Endothelial cell of umbilical vein (primary cell): ENCODE measurements at regions not wholly inside any gene's neighbourhood (a gene's known extent, or its start where the extent isn't known, plus 50 kb on each side); places are given as distances from the start of the nearest gene placed in this dataset.

Source experiments
- BruUV-seq: library from RNA; stranded (reverse); fragments of 400-500 nt; replicated peaks from 2 replicates; lab custom pipeline; 2021; lab: Mats Ljungman, UMichigan
- CTCF ChIA-PET: fragments of 300-600, 350-600 bp; sonication (Branson Sonifier 250); formaldehyde crosslinking; loops from one replicate; lab custom pipeline; 2021; ENCODE audit warnings: antibody characterized with exemption, inconsistent platforms; lab: Charles Lee
- POLR2A ChIA-PET: fragments of 300-600, 350-600 bp; sonication (Branson Sonifier 250); formaldehyde crosslinking; loops from one replicate; lab custom pipeline; 2021; ENCODE audit warnings: antibody characterized with exemption, inconsistent platforms; lab: Charles Lee
- DNase-seq: peaks from one replicate; pipeline ENCODE4 v3.0.0-alpha.2; 2011; ENCODE audit warnings: low read depth, low spot score
- FAIRE-seq: peaks from 2 replicates; lab custom pipeline; 2011; peaks lifted over from hg19 to GRCh38; lab: Jason Lieb, UNC
- H2AFZ ChIP-seq: 2 replicates; pipeline ENCODE4 v1.6.0; 2012; ENCODE audit warnings: low read depth, low read length, control low read depth, inconsistent platforms
- H3K27ac ChIP-seq: 2 replicates; pipeline ENCODE4 v1.5.1; 2011; ENCODE audit warnings: low read depth, mild to moderate bottlenecking, control low read depth, low read length, moderate library complexity; ENCODE audit not compliant: insufficient read depth
- H3K27me3 ChIP-seq, 2 experiments: 2 replicates each; pipeline versions ENCODE4 v1.6.0 to v1.6.1; 2011; ENCODE audit warnings: low read length in 2 of 2, mixed read lengths in 1 of 2; ENCODE audit not compliant: control insufficient read depth in 2 of 2, insufficient read depth in 2 of 2
- H3K36me3 ChIP-seq, 2 experiments: 2 replicates in 1 of 2; 3 replicates in 1 of 2; pipeline ENCODE4 v1.5.1; 2011; ENCODE audit warnings: low read length in 2 of 2, mild to moderate bottlenecking in 1 of 2, moderate library complexity in 1 of 2; ENCODE audit not compliant: control insufficient read depth in 2 of 2, insufficient read depth in 2 of 2; ENCODE audit errors: extremely low read depth in 1 of 2
- H3K4me1 ChIP-seq: 3 replicates; pipeline ENCODE4 v1.5.1; 2011; ENCODE audit warnings: mild to moderate bottlenecking, low read length; ENCODE audit not compliant: control insufficient read depth, insufficient read depth; ENCODE audit errors: extremely low read depth
- H3K4me2 ChIP-seq: 2 replicates; pipeline ENCODE4 v1.6.1; 2011; ENCODE audit warnings: low read length, control low read depth, mixed read lengths; ENCODE audit not compliant: insufficient read depth
- H3K4me3 ChIP-seq, 3 experiments: fragments of 200-600 bp in 1 of 3; sonication (generic), shearing (Covaris generic) in 1 of 3; replicated peaks in 1 of 3; 2 replicates each; pipeline ENCODE4 v1.5.1; 2011 to 2016; ENCODE audit warnings: control low read depth in 3 of 3, low read length in 3 of 3, mild to moderate bottlenecking in 2 of 3, inconsistent platforms in 1 of 3, low read depth in 1 of 3, moderate library complexity in 1 of 3; ENCODE audit not compliant: insufficient read depth in 1 of 3
- H3K79me2 ChIP-seq: 2 replicates; pipeline ENCODE4 v1.6.0; 2012; ENCODE audit warnings: low read length, inconsistent platforms; ENCODE audit not compliant: control insufficient read depth, insufficient read depth
- H3K9ac ChIP-seq: replicated peaks from 2 replicates; pipeline ENCODE3; 2011; ENCODE audit warnings: low read length, control low read depth; ENCODE audit not compliant: insufficient read depth; ENCODE audit errors: extremely low read depth
- H3K9me1 ChIP-seq: replicated peaks from 3 replicates; pipeline ENCODE4 v1.6.0; 2011; ENCODE audit warnings: mild to moderate bottlenecking, low read length; ENCODE audit not compliant: control insufficient read depth, insufficient read depth; ENCODE audit errors: extremely low read depth
- H3K9me3 ChIP-seq: replicated peaks from 2 replicates; pipeline ENCODE4 v1.5.1; 2012; ENCODE audit warnings: low read length, inconsistent platforms; ENCODE audit not compliant: control insufficient read depth, insufficient read depth
- H4K20me1 ChIP-seq: replicated peaks from 2 replicates; pipeline ENCODE3; 2011; ENCODE audit warnings: mild to moderate bottlenecking, low read length; ENCODE audit not compliant: control insufficient read depth, insufficient read depth; ENCODE audit errors: extremely low read depth
- EZH2 ChIP-seq: IDR thresholded peaks from 2 replicates; pipeline ENCODE4 v1.6.1; 2012; ENCODE audit warnings: borderline replicate concordance, low read depth, mild to moderate bottlenecking, moderate library complexity, low read length, inconsistent platforms; ENCODE audit not compliant: severe bottlenecking
- FOS ChIP-seq: IDR thresholded peaks from 2 replicates; pipeline ENCODE4 v1.6.1; 2011; ENCODE audit warnings: mild to moderate bottlenecking, low read length, moderate library complexity, borderline replicate concordance; ENCODE audit not compliant: insufficient read depth
- GATA2 ChIP-seq: IDR thresholded peaks from 2 replicates; pipeline ENCODE4 v1.7.0; 2011; ENCODE audit warnings: low read depth, mild to moderate bottlenecking, moderate library complexity, mixed read lengths, low read length; ENCODE audit not compliant: insufficient read length, insufficient read depth
- JUN ChIP-seq: IDR thresholded peaks from 2 replicates; pipeline ENCODE4 v1.6.1; 2011; ENCODE audit warnings: borderline replicate concordance, low read depth; ENCODE audit not compliant: insufficient read length, insufficient read depth
- MYC ChIP-seq: IDR thresholded peaks from one replicate; pipeline ENCODE4 v1.6.1; 2011; ENCODE audit warnings: mild to moderate bottlenecking, low read depth, low read length
- POLR2A ChIP-seq: IDR thresholded peaks from 2 replicates; pipeline ENCODE4 v1.6.1; 2012; ENCODE audit warnings: low read depth, mild to moderate bottlenecking, control low read depth, low read length
- POLR2AphosphoS5 ChIP-seq: IDR thresholded peaks from 2 replicates; pipeline ENCODE4 v1.6.1; 2012; ENCODE audit warnings: low read depth, mild to moderate bottlenecking, control low read depth, low read length, moderate library complexity; ENCODE audit not compliant: insufficient read depth
- dilution Hi-C: fragments of 300-500 bp; cut with MboI; formaldehyde crosslinking; loops from one replicate; pipeline ENCODE4 v1.15.0; 2019; ENCODE audit warnings: low sequenced_read_pairs; ENCODE audit not compliant: extremely low pct_ligation_motif_present
- intact Hi-C: fragments of 100-400 bp; cut with micrococcal nuclease; formaldehyde crosslinking; loops from one replicate; pipeline ENCODE4 v1.10.0; 2022
- TF ChIP-seq, protein P1 (sequence below), 2 donors: IDR thresholded peaks; 1 replicate in 1 of 2; 2 replicates in 1 of 2; pipeline ENCODE4 v1.5.1; 2011; ENCODE audit warnings: low read length in 2 of 2, mild to moderate bottlenecking in 2 of 2, moderate library complexity in 2 of 2, control low read depth in 1 of 2, inconsistent platforms in 1 of 2, low read depth in 1 of 2; ENCODE audit not compliant: insufficient read depth in 1 of 2; ENCODE audit errors: extremely low read depth in 1 of 2
- TF ChIP-seq, protein P2 (sequence below): IDR thresholded peaks from 2 replicates; pipeline ENCODE4 v1.6.1; 2011; ENCODE audit not compliant: insufficient read depth, insufficient read length

DNA sequence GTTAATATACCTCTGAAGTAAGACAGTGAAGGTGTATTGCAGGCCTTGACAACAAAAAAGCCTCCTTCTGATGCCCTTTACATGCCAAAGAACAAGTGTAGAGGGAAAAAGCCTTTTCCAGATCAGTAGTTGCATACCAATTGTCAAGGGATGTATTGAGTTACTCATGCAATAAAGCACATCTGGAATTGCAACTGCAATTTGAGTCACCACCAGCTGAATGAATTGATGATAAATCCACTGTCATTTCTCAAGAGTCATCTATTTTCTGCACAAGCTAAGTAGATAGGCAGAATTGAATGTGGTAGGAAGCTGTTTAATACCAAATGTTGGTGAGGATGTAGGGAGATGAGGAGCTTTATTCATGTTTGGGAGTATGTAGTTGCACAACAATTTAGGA, 325.9 kb upstream of the SMIM30 start:
- H3K4me2 ChIP-seq: no peak overlapping the region
- no peak overlapping the region for H2AFZ ChIP-seq
- no peak for FAIRE-seq
- H3K4me1 ChIP-seq: no peaks in the 10 kb centered on the region
- intact Hi-C loops (no loop called here), dilution Hi-C loops (no loop called here)
- no peak for DNase-seq
- POLR2A ChIA-PET: no interaction called here
- no peak overlapping the region for H3K4me3 ChIP-seq
- H3K79me2 ChIP-seq: no peaks in the 10 kb centered on the region
- TF ChIP-seq, protein P1, sequence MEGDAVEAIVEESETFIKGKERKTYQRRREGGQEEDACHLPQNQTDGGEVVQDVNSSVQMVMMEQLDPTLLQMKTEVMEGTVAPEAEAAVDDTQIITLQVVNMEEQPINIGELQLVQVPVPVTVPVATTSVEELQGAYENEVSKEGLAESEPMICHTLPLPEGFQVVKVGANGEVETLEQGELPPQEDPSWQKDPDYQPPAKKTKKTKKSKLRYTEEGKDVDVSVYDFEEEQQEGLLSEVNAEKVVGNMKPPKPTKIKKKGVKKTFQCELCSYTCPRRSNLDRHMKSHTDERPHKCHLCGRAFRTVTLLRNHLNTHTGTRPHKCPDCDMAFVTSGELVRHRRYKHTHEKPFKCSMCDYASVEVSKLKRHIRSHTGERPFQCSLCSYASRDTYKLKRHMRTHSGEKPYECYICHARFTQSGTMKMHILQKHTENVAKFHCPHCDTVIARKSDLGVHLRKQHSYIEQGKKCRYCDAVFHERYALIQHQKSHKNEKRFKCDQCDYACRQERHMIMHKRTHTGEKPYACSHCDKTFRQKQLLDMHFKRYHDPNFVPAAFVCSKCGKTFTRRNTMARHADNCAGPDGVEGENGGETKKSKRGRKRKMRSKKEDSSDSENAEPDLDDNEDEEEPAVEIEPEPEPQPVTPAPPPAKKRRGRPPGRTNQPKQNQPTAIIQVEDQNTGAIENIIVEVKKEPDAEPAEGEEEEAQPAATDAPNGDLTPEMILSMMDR (IDR thresholded peaks at IDR 0.05; ENCODE audit: extremely low read depth in 1 of 2, insufficient read depth in 1 of 2, low read depth in 1 of 2, low read length in 2 of 2): no peak
- no peak for TF ChIP-seq FOS
- TF ChIP-seq, protein P2, sequence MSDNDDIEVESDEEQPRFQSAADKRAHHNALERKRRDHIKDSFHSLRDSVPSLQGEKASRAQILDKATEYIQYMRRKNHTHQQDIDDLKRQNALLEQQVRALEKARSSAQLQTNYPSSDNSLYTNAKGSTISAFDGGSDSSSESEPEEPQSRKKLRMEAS: no peak
- no peak for TF ChIP-seq EZH2
- no peak for TF ChIP-seq MYC
- no peak for TF ChIP-seq GATA2
- no peak for TF ChIP-seq POLR2A
- TF ChIP-seq POLR2AphosphoS5: no peak
- TF ChIP-seq JUN: no peak
- H3K9ac ChIP-seq: no peak overlapping the region
- no peaks in the 10 kb centered on the region for H4K20me1 ChIP-seq
- H3K36me3 ChIP-seq: no peaks in the 10 kb centered on the region
- H3K27me3 ChIP-seq: no peaks in the 10 kb centered on the region
- CTCF ChIA-PET: no interaction called here
- peaks cover 1% of the 10 kb centered on the region for H3K9me3 ChIP-seq
- BruUV-seq: no TSS peak
- H3K9me1 ChIP-seq: no peaks in the 10 kb centered on the region
- H3K27ac ChIP-seq: no peak overlapping the region
